ENCODE measurements at regions not wholly inside any gene's neighbourhood (a gene's known extent, or its start where the extent isn't known, plus 50 kb on each side); places are given as distances from the start of the nearest gene placed in this dataset.

DNA sequence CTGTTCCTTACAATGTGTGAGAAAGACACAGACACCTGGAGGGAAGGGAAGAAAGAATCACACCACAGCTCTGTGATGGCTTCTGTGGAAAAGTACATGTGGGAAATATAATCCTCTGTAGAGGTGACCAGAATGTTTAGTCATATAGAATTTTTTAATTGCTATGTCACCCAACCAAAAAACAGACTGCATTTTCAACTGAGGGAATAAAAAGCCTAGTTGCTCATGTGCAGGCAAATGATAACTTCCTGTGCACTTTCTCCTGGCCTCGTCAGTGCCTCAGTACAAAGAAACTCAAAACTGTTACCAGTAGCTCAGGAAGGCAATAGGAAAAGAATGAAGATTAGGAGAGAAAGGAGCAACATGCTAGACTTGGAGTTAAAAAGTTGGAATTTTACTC, 326.8 kb downstream of the OSR1 start:
- Histone ChIP-seq H3K9me3 (no peaks in the 10 kb centered on the region), H3K36me3 (no peaks in the 10 kb centered on the region), H3K27ac (no peak overlapping the region), H3K4me3 (no peak overlapping the region), H3K4me1 (no peaks in the 10 kb centered on the region), H3K27me3 (no peaks in the 10 kb centered on the region)
- TF ChIP-seq, protein P1, sequence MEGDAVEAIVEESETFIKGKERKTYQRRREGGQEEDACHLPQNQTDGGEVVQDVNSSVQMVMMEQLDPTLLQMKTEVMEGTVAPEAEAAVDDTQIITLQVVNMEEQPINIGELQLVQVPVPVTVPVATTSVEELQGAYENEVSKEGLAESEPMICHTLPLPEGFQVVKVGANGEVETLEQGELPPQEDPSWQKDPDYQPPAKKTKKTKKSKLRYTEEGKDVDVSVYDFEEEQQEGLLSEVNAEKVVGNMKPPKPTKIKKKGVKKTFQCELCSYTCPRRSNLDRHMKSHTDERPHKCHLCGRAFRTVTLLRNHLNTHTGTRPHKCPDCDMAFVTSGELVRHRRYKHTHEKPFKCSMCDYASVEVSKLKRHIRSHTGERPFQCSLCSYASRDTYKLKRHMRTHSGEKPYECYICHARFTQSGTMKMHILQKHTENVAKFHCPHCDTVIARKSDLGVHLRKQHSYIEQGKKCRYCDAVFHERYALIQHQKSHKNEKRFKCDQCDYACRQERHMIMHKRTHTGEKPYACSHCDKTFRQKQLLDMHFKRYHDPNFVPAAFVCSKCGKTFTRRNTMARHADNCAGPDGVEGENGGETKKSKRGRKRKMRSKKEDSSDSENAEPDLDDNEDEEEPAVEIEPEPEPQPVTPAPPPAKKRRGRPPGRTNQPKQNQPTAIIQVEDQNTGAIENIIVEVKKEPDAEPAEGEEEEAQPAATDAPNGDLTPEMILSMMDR (IDR thresholded peaks at IDR 0.05), result no peak
- ATAC-seq, result no peak
- DNase-seq, result no peak
- intact Hi-C loops (cut with DNase I), result no loop called here

DNA sequence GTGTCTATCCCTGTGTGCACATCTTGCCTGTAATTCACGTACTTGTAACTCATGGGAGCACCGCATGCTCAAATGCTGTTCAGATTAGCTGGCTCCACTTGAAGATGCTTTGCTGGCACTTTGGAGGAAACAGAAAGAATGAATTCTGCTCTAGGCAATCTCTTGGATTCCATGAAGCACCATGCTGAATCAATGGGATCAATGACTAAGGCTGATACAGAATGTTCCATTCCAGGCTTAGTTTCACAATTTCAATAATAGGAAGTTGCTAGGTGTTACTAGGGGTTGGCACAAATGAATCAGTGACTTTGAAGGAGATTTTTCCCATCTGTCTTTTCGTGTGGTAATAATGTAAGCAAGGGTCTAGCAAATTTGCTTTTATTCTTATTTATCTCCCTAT, 328.8 kb downstream of the OSR1 start:
- DNase-seq, result no peak
- H3K36me3 ChIP-seq, result no peaks in the 10 kb centered on the region
- TF ChIP-seq, protein P1 (IDR thresholded peaks at IDR 0.05), result no peak
- no peak for ATAC-seq
- H3K4me3 ChIP-seq, result no peak overlapping the region
- H3K27me3 ChIP-seq, result no peaks in the 10 kb centered on the region
- intact Hi-C loops (cut with DNase I), result no loop called here
- no peaks in the 10 kb centered on the region for H3K4me1 ChIP-seq
- H3K9me3 ChIP-seq, result no peaks in the 10 kb centered on the region
- no peak overlapping the region for H3K27ac ChIP-seq

DNA sequence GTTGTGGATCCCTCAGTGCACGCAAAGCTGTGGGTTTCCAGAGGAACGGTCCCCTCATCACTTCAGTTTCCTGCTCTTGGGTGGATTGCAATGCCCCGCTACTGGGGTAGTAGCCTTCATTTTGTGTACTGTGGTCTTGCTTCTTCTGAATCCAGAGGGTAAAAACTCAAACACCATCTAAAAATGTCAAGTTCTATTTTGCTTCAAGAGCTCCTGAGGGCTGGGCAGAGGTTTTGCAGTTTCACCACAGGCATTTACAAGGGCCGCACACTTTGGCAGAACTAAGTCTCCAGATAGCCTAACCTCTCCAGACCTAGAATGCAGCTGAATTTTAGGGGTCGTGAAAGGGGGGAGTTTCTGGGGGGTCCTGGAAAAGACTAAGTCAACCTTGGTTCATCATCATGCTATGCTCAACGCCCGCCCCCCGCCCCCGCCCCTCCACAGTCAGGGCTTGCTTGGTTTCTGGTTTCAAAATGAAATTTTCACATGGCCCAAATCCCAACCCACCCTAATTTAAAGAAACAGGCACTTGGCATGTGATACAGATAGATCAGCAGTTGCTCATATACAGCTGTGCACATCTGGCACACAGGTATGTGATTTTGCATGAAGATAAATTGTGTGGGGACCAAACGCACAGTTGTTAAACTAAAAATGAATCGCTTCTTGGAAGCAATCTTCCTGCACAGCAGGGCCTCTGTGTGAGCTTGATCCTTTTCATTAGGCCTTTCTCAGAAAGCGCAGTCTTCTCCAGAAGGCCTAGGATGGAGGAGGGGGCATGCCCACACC, 329.6 kb downstream of the OSR1 start:
- H3K36me3 ChIP-seq, result no peaks in the 10 kb centered on the region
- intact Hi-C loops (cut with DNase I), result no loop called here

DNA sequence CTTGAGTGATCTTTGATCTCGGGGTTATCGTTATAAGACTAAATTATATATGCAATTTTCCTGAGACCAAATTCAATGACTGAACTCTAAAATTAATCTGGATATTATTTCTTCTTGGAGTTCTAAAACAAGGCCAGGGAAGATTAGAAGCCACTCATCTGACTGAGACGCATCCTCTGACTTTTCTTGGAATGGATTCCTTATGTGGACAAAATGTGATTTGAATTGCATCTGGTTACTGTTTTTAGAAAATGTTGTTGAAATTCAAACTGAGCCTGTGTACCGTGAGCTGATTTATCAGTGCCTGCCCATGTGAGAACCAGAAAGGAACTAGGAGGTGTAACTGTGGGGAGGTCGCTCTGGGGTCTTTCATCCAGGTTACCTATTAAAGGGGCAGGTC, 330.8 kb downstream of the OSR1 start:
- Histone ChIP-seq H3K9me3 (no peaks in the 10 kb centered on the region), H3K27ac (no peak overlapping the region), H3K4me3 (no peak overlapping the region), H3K4me1 (no peaks in the 10 kb centered on the region), H3K27me3 (no peaks in the 10 kb centered on the region), H3K36me3 (no peaks in the 10 kb centered on the region)
- intact Hi-C loops (cut with DNase I), result no loop called here
- no peak for DNase-seq
- TF ChIP-seq, protein P1 (IDR thresholded peaks at IDR 0.05), result no peak
- ATAC-seq, result no peak

More for the DNA sequence above, 329.6 kb downstream of the OSR1 start:
- ATAC-seq, result no peak
- Histone ChIP-seq H3K4me3 (no peak overlapping the region), H3K27ac (no peak overlapping the region), H3K9me3 (no peaks in the 10 kb centered on the region), H3K27me3 (no peaks in the 10 kb centered on the region), H3K4me1 (no peaks in the 10 kb centered on the region)
- TF ChIP-seq, protein P1 (IDR thresholded peaks at IDR 0.05), result no peak
- DNase-seq, result no peak

DNA sequence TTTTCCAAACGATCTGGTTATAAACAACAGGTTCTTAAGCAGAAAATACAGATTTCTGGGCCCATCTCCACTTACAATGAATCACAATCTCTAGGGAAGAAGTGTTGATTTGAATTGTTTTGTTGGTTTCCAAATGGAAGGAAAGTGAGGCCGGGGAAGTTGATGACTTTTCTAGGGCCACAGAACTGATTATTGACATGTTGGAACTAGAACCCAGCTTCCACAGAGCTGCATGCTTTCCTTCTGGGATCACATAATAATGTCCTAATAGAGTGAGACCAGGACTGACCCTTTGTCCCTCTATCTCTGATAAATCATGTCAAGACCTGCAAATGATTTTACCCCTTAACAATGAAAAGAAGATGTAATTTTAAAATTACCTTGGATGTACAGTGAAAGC, 332.2 kb downstream of the OSR1 start:
- ATAC-seq (no peak), DNase-seq (no peak)
- H3K9me3 ChIP-seq, result no peaks in the 10 kb centered on the region
- no peak overlapping the region for H3K4me3 ChIP-seq
- H3K4me1 ChIP-seq, result no peaks in the 10 kb centered on the region
- no peak overlapping the region for H3K27ac ChIP-seq
- no peaks in the 10 kb centered on the region for H3K27me3 ChIP-seq
- no peaks in the 10 kb centered on the region for H3K36me3 ChIP-seq
- intact Hi-C loops (cut with DNase I), result no loop called here
- TF ChIP-seq, protein P1 (IDR thresholded peaks at IDR 0.05), result no peak

Measured in upper lobe of right lung (tissue), 1 donor.